HCT116 (cell line): ENCODE measurements at regions not wholly inside any gene's neighbourhood (a gene's known extent, or its start where the extent isn't known, plus 50 kb on each side); places are given as distances from the start of the nearest gene placed in this dataset.

ENCODE experiments used
- CTCF ChIP-seq, 3 experiments: fragments of 200-600 bp in 1 of 3; sonication (generic) in 1 of 3; IDR thresholded peaks in 2 of 3; conservative IDR thresholded peaks in 1 of 3; 2 replicates each; pipeline ENCODE4 v1.5.1; 2012 to 2017; ENCODE audit warnings: low read depth in 2 of 3, low read length in 2 of 3, antibody characterized with exemption in 1 of 3, borderline replicate concordance in 1 of 3, control low read depth in 1 of 3, mild to moderate bottlenecking in 1 of 3, mixed read lengths in 1 of 3, mixed run types in 1 of 3, moderate library complexity in 1 of 3; ENCODE audit not compliant: insufficient read depth in 1 of 3
- POLR2A ChIP-seq: IDR thresholded peaks from 2 replicates; pipeline ENCODE4 v1.7.0; 2011; ENCODE audit warnings: borderline replicate concordance; ENCODE audit not compliant: insufficient read depth, insufficient read length; ENCODE audit errors: extremely low read depth
- POLR2AphosphoS5 ChIP-seq: IDR thresholded peaks from 2 replicates; pipeline ENCODE4 v1.6.1; 2011; ENCODE audit warnings: mild to moderate bottlenecking, low read depth, low read length, moderate library complexity
- REST ChIP-seq: IDR thresholded peaks from 2 replicates; pipeline ENCODE4 v1.6.1; 2012; ENCODE audit warnings: low read depth

DNA sequence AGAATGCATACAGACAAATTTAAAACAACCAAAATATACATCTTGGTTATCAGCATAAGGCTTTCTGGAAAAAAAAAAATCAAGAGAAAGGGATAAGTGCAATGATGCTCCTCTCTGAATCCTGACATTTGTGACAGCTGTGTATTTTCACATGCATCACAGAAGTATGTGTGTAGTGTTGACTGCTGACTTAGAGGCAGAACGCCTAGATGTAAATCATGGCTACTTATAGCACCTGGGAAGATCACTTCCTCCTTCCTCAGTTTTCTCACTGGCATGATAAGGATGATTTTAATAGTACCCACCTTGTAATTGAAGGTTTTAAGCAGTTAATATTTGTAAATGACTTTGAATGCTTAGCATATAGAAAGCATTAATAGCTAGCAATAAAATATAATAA lies 112.5 kb downstream of the MRPL39 start:
- no peak for TF ChIP-seq CTCF (IDR thresholded peaks at IDR 0.05 in 2 of 3, conservative IDR thresholded peaks at IDR 0.05 in 1 of 3; ENCODE audit: borderline replicate concordance in 1 of 3, insufficient read depth in 1 of 3, low read depth in 2 of 3, low read length in 2 of 3)
- no peak for TF ChIP-seq POLR2AphosphoS5
- TF ChIP-seq REST: no peak
- no peak for TF ChIP-seq POLR2A
